ENCODE measurements at regions not wholly inside any gene's neighbourhood (a gene's known extent, or its start where the extent isn't known, plus 50 kb on each side); places are given as distances from the start of the nearest gene placed in this dataset.

DNA sequence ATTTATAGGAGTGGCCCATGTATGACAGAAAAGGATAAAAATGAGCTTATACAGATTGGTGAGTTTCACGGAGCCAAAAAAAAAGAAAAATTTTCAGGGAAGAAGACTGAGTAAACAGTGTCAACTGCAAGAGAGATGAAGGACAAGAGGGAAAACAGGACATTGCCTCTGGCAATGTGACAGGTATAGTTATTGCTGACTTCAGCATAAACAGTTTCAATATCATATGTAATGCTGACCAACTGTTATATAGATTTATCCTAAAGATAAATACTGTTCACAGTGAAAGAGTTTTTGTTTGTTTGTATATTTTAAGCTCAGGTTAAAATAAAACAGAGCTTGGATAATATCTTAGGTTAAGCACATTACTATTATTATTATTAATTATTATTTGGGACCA, 98.0 kb upstream of the FSIP2 start:
- ChIA-PET CTCF (interaction anchor here (0.9 to 1.8 kb wide), 3 partner anchors 11 to 98 kb away, joined by 3 to 20 read pairs (median 7); partner anchors contain the start of gene FSIP2), POLR2A (no interaction called here)
- Mint-ChIP-seq H3K4me1 (peaks cover 24% of the 10 kb centered on the region), H3K27ac (no peak overlapping the region), H3K27me3 (ENCODE audit: low read depth) (no peaks in the 10 kb centered on the region), H3K36me3 (no peaks in the 10 kb centered on the region), H3K4me3 (no peak overlapping the region), H3K9me3 (no peaks in the 10 kb centered on the region)
- ATAC-seq = no peak
- DNase-seq (ENCODE audit: low spot score) = no peak
- TF ChIP-seq SMAD3 (CRISPR knock-in tag; IDR thresholded peaks at IDR 0.05; ENCODE audit: borderline replicate concordance) (no peak), NR1H2 (CRISPR knock-in tag; IDR thresholded peaks at IDR 0.05) (no peak), TCF7 (CRISPR knock-in tag; IDR thresholded peaks at IDR 0.05; ENCODE audit: low read depth) (no peak), NFYB (CRISPR knock-in tag; conservative IDR thresholded peaks at IDR 0.05; ENCODE audit: low read depth) (no peak), E2F1 (CRISPR knock-in tag; IDR thresholded peaks at IDR 0.05) (no peak), ELF4 (CRISPR knock-in tag; IDR thresholded peaks at IDR 0.05; ENCODE audit: low read depth) (no peak), CREB1 (CRISPR knock-in tag; IDR thresholded peaks at IDR 0.05) (no peak), FOXJ3 (CRISPR knock-in tag; IDR thresholded peaks at IDR 0.05; ENCODE audit: borderline replicate concordance) (no peak), USF1 (CRISPR knock-in tag; IDR thresholded peaks at IDR 0.05) (no peak), ARID4B (CRISPR knock-in tag; IDR thresholded peaks at IDR 0.05; ENCODE audit: borderline replicate concordance) (no peak), ZNF219 (CRISPR knock-in tag; IDR thresholded peaks at IDR 0.05; ENCODE audit: borderline replicate concordance) (no peak), ZNF317 (CRISPR knock-in tag; IDR thresholded peaks at IDR 0.05; ENCODE audit: borderline replicate concordance, low read depth) (no peak), HMGXB4 (CRISPR knock-in tag; IDR thresholded peaks at IDR 0.05) (no peak)
- TF ChIP-seq, protein P1, sequence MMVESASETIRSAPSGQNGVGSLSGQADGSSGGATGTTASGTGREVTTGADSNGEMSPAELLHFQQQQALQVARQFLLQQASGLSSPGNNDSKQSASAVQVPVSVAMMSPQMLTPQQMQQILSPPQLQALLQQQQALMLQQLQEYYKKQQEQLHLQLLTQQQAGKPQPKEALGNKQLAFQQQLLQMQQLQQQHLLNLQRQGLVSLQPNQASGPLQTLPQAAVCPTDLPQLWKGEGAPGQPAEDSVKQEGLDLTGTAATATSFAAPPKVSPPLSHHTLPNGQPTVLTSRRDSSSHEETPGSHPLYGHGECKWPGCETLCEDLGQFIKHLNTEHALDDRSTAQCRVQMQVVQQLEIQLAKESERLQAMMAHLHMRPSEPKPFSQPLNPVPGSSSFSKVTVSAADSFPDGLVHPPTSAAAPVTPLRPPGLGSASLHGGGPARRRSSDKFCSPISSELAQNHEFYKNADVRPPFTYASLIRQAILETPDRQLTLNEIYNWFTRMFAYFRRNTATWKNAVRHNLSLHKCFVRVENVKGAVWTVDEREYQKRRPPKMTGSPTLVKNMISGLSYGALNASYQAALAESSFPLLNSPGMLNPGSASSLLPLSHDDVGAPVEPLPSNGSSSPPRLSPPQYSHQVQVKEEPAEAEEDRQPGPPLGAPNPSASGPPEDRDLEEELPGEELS (CRISPR knock-in tag; IDR thresholded peaks at IDR 0.05) = no peak
- TF ChIP-seq, protein P2, sequence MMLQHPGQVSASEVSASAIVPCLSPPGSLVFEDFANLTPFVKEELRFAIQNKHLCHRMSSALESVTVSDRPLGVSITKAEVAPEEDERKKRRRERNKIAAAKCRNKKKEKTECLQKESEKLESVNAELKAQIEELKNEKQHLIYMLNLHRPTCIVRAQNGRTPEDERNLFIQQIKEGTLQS (CRISPR knock-in tag; conservative IDR thresholded peaks at IDR 0.05) = no peak
- TF ChIP-seq, protein P3, sequence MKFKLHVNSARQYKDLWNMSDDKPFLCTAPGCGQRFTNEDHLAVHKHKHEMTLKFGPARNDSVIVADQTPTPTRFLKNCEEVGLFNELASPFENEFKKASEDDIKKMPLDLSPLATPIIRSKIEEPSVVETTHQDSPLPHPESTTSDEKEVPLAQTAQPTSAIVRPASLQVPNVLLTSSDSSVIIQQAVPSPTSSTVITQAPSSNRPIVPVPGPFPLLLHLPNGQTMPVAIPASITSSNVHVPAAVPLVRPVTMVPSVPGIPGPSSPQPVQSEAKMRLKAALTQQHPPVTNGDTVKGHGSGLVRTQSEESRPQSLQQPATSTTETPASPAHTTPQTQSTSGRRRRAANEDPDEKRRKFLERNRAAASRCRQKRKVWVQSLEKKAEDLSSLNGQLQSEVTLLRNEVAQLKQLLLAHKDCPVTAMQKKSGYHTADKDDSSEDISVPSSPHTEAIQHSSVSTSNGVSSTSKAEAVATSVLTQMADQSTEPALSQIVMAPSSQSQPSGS (CRISPR knock-in tag; IDR thresholded peaks at IDR 0.05; ENCODE audit: borderline replicate concordance, low read depth) = no peak
